ENCODE measurements at regions not wholly inside any gene's neighbourhood (a gene's known extent, or its start where the extent isn't known, plus 50 kb on each side); places are given as distances from the start of the nearest gene placed in this dataset.

DNA sequence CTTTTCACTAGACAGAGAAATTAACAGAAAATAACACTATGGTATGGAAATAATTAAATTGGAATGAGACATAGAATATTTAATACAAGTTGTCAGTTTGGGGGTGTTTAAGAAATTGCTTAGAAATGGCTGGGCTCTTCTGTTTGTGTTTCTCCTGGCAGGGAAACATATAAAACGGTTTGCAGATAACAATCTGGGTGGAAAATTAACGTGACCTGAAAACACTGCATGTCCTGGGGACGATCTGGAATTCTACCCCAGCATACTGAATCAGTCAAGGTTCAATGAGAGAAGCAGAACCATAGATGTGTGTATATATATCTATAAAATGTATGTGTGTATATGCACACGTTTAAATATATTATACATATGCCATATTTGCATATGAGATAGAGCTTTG lies 109.8 kb downstream of the SPATA18 start:
- no peak for FAIRE-seq
- WGBS (ENCODE audit: insufficient coverage, low coverage, missing lambda C conversion rate), result 0% methylated on average over 4 of the region's 4 CpGs
- TF ChIP-seq ZNF76 (CRISPR knock-in tag; IDR thresholded peaks at IDR 0.05; ENCODE audit: borderline replicate concordance), result no peak
- TF ChIP-seq, protein P1, sequence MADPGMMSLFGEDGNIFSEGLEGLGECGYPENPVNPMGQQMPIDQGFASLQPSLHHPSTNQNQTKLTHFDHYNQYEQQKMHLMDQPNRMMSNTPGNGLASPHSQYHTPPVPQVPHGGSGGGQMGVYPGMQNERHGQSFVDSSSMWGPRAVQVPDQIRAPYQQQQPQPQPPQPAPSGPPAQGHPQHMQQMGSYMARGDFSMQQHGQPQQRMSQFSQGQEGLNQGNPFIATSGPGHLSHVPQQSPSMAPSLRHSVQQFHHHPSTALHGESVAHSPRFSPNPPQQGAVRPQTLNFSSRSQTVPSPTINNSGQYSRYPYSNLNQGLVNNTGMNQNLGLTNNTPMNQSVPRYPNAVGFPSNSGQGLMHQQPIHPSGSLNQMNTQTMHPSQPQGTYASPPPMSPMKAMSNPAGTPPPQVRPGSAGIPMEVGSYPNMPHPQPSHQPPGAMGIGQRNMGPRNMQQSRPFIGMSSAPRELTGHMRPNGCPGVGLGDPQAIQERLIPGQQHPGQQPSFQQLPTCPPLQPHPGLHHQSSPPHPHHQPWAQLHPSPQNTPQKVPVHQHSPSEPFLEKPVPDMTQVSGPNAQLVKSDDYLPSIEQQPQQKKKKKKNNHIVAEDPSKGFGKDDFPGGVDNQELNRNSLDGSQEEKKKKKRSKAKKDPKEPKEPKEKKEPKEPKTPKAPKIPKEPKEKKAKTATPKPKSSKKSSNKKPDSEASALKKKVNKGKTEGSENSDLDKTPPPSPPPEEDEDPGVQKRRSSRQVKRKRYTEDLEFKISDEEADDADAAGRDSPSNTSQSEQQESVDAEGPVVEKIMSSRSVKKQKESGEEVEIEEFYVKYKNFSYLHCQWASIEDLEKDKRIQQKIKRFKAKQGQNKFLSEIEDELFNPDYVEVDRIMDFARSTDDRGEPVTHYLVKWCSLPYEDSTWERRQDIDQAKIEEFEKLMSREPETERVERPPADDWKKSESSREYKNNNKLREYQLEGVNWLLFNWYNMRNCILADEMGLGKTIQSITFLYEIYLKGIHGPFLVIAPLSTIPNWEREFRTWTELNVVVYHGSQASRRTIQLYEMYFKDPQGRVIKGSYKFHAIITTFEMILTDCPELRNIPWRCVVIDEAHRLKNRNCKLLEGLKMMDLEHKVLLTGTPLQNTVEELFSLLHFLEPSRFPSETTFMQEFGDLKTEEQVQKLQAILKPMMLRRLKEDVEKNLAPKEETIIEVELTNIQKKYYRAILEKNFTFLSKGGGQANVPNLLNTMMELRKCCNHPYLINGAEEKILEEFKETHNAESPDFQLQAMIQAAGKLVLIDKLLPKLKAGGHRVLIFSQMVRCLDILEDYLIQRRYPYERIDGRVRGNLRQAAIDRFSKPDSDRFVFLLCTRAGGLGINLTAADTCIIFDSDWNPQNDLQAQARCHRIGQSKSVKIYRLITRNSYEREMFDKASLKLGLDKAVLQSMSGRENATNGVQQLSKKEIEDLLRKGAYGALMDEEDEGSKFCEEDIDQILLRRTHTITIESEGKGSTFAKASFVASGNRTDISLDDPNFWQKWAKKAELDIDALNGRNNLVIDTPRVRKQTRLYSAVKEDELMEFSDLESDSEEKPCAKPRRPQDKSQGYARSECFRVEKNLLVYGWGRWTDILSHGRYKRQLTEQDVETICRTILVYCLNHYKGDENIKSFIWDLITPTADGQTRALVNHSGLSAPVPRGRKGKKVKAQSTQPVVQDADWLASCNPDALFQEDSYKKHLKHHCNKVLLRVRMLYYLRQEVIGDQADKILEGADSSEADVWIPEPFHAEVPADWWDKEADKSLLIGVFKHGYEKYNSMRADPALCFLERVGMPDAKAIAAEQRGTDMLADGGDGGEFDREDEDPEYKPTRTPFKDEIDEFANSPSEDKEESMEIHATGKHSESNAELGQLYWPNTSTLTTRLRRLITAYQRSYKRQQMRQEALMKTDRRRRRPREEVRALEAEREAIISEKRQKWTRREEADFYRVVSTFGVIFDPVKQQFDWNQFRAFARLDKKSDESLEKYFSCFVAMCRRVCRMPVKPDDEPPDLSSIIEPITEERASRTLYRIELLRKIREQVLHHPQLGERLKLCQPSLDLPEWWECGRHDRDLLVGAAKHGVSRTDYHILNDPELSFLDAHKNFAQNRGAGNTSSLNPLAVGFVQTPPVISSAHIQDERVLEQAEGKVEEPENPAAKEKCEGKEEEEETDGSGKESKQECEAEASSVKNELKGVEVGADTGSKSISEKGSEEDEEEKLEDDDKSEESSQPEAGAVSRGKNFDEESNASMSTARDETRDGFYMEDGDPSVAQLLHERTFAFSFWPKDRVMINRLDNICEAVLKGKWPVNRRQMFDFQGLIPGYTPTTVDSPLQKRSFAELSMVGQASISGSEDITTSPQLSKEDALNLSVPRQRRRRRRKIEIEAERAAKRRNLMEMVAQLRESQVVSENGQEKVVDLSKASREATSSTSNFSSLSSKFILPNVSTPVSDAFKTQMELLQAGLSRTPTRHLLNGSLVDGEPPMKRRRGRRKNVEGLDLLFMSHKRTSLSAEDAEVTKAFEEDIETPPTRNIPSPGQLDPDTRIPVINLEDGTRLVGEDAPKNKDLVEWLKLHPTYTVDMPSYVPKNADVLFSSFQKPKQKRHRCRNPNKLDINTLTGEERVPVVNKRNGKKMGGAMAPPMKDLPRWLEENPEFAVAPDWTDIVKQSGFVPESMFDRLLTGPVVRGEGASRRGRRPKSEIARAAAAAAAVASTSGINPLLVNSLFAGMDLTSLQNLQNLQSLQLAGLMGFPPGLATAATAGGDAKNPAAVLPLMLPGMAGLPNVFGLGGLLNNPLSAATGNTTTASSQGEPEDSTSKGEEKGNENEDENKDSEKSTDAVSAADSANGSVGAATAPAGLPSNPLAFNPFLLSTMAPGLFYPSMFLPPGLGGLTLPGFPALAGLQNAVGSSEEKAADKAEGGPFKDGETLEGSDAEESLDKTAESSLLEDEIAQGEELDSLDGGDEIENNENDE (IDR thresholded peaks at IDR 0.05; ENCODE audit: low read depth, low read length), result no peak
- TF ChIP-seq SAP30 (IDR thresholded peaks at IDR 0.05; ENCODE audit: borderline replicate concordance, insufficient read depth, low read depth, low read length, poor library complexity, severe bottlenecking), result no peak
- TF ChIP-seq, protein P2, sequence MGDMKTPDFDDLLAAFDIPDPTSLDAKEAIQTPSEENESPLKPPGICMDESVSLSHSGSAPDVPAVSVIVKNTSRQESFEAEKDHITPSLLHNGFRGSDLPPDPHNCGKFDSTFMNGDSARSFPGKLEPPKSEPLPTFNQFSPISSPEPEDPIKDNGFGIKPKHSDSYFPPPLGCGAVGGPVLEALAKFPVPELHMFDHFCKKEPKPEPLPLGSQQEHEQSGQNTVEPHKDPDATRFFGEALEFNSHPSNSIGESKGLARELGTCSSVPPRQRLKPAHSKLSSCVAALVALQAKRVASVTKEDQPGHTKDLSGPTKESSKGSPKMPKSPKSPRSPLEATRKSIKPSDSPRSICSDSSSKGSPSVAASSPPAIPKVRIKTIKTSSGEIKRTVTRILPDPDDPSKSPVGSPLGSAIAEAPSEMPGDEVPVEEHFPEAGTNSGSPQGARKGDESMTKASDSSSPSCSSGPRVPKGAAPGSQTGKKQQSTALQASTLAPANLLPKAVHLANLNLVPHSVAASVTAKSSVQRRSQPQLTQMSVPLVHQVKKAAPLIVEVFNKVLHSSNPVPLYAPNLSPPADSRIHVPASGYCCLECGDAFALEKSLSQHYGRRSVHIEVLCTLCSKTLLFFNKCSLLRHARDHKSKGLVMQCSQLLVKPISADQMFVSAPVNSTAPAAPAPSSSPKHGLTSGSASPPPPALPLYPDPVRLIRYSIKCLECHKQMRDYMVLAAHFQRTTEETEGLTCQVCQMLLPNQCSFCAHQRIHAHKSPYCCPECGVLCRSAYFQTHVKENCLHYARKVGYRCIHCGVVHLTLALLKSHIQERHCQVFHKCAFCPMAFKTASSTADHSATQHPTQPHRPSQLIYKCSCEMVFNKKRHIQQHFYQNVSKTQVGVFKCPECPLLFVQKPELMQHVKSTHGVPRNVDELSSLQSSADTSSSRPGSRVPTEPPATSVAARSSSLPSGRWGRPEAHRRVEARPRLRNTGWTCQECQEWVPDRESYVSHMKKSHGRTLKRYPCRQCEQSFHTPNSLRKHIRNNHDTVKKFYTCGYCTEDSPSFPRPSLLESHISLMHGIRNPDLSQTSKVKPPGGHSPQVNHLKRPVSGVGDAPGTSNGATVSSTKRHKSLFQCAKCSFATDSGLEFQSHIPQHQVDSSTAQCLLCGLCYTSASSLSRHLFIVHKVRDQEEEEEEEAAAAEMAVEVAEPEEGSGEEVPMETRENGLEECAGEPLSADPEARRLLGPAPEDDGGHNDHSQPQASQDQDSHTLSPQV (IDR thresholded peaks at IDR 0.05), result no peak
- TF ChIP-seq SAFB (IDR thresholded peaks at IDR 0.05; ENCODE audit: borderline replicate concordance, low read depth, low read length), result no peak
- TF ChIP-seq, protein P3, sequence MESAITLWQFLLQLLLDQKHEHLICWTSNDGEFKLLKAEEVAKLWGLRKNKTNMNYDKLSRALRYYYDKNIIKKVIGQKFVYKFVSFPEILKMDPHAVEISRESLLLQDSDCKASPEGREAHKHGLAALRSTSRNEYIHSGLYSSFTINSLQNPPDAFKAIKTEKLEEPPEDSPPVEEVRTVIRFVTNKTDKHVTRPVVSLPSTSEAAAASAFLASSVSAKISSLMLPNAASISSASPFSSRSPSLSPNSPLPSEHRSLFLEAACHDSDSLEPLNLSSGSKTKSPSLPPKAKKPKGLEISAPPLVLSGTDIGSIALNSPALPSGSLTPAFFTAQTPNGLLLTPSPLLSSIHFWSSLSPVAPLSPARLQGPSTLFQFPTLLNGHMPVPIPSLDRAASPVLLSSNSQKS (CRISPR knock-in tag; IDR thresholded peaks at IDR 0.05), result no peak

More for the DNA sequence above, 109.8 kb downstream of the SPATA18 start:
- H3K4me2 ChIP-seq (ENCODE audit: insufficient read depth, low read length), result no peak overlapping the region
- H3K4me1 ChIP-seq (replicated peaks in 1 of 2; ENCODE audit: control insufficient read depth in 2 of 2, insufficient read depth in 2 of 2, low read length in 2 of 2), result no peaks in the 10 kb centered on the region
- H3K36me3 ChIP-seq (ENCODE audit: control insufficient read depth, insufficient read depth, low read length), result no peaks in the 10 kb centered on the region
- no peak overlapping the region for H3K4me3 ChIP-seq
- BruUV-seq (replicated peaks), result no TSS peak
- ChIA-PET POLR2A (no interaction called here), CTCF (ENCODE audit: low intra/inter-chr PET ratio) (no interaction called here)
- ATAC-seq (no peak), DNase-seq (ENCODE audit: extremely low read depth in 1 of 4, low spot score in 3 of 4) (no peak)
- H3K9me3 ChIP-seq (replicated peaks; ENCODE audit: control insufficient read depth, insufficient read depth, low read depth, low read length), result no peaks in the 10 kb centered on the region
- in situ Hi-C loops (cut with MboI) (no loop called here), intact Hi-C loops (cut with micrococcal nuclease) (no loop called here)
- no peaks in the 10 kb centered on the region for H3K79me2 ChIP-seq (ENCODE audit: control insufficient read depth, insufficient read depth, low read length)
- no peaks in the 10 kb centered on the region for H3K9me1 ChIP-seq (ENCODE audit: control insufficient read depth, insufficient read depth, low read length)
- no peaks in the 10 kb centered on the region for H3K27me3 ChIP-seq (ENCODE audit: control insufficient read depth in 2 of 2, insufficient read depth in 2 of 2, low read length in 2 of 2)
- H3K9ac ChIP-seq (ENCODE audit: insufficient read depth in 1 of 2, low read depth in 2 of 2, low read length in 2 of 2), result no peak overlapping the region
- H3K27ac ChIP-seq (ENCODE audit: extremely low read depth, low read depth, low read length), result no peak overlapping the region
- H4K20me1 ChIP-seq (replicated peaks; ENCODE audit: control insufficient read depth, insufficient read depth, low read length), result no peaks in the 10 kb centered on the region
- H2AFZ ChIP-seq (ENCODE audit: low read depth, low read length), result no peak overlapping the region
